ENCODE measurements at regions not wholly inside any gene's neighbourhood (a gene's known extent, or its start where the extent isn't known, plus 50 kb on each side); places are given as distances from the start of the nearest gene placed in this dataset.

GRCh38 chr2:6721395-6721794, 144.3 kb downstream of the CMPK2 start:
- DNase-seq, result no peak

- no peak for DNase-seq
Measured at GRCh38 chr2:6722574-6722973, 143.1 kb downstream of the CMPK2 start.

GRCh38 chr2:6723865-6724604, 141.7 kb downstream of the CMPK2 start:
- no peak for DNase-seq

GRCh38 chr2:6724605-6725140, 141.0 kb downstream of the CMPK2 start:
- no peak for DNase-seq

- no peak for DNase-seq
Measured at GRCh38 chr2:6728156-6728555, 137.6 kb downstream of the CMPK2 start.

GRCh38 chr2:6730003-6730402, 135.7 kb downstream of the CMPK2 start:
- DNase-seq, result no peak

- DNase-seq, result no peak
Measured at GRCh38 chr2:6730649-6731532, 134.8 kb downstream of the CMPK2 start.

GRCh38 chr2:6739547-6739946, 126.2 kb downstream of the CMPK2 start:
- DNase-seq, result no peak

- no peak for DNase-seq
Measured at GRCh38 chr2:6741229-6741628, 124.5 kb downstream of the CMPK2 start.

GRCh38 chr2:6744038-6744437, 121.7 kb downstream of the CMPK2 start:
- DNase-seq, result no peak

GRCh38 chr2:6747433-6747832, 118.3 kb downstream of the CMPK2 start:
- DNase-seq, result no peak

- no peak for DNase-seq
Measured at GRCh38 chr2:6748406-6749067, 117.2 kb downstream of the CMPK2 start.

- DNase-seq, result no peak
Measured at GRCh38 chr2:6749962-6750361, 115.7 kb downstream of the CMPK2 start.

GRCh38 chr2:6750411-6751158, 115.1 kb downstream of the CMPK2 start:
- no peak for DNase-seq

GRCh38 chr2:6754419-6754818, 111.3 kb downstream of the CMPK2 start:
- no peak for DNase-seq

- DNase-seq, result no peak
Measured at GRCh38 chr2:6755456-6755855, 110.3 kb downstream of the CMPK2 start.

- no peak for DNase-seq
Measured at GRCh38 chr2:6757215-6757614, 108.5 kb downstream of the CMPK2 start.

- DNase-seq, result no peak
Measured at GRCh38 chr2:6759689-6760088, 106.0 kb downstream of the CMPK2 start.

GRCh38 chr2:6760132-6760531, 105.6 kb downstream of the CMPK2 start:
- DNase-seq, result no peak

- no peak for DNase-seq
Measured at GRCh38 chr2:6764968-6765723, 100.6 kb downstream of the CMPK2 start.

GRCh38 chr2:6769346-6769745, 96.4 kb downstream of the CMPK2 start:
- DNase-seq, result no peak

GRCh38 chr2:6770006-6770405, 95.7 kb downstream of the CMPK2 start:
- no peak for DNase-seq

Measured in activated naive CD4-positive, alpha-beta T cell treated with Interleukin-2 at 50 U/mL for 16 hours (primary cell).